ENCODE measurements at regions not wholly inside any gene's neighbourhood (a gene's known extent, or its start where the extent isn't known, plus 50 kb on each side); places are given as distances from the start of the nearest gene placed in this dataset.

GRCh38 chr16:73329358-73330286, 281.7 kb upstream of the ZFHX3 start:
- no peaks in the 10 kb centered on the region for H3K9me3 ChIP-seq (ENCODE audit: control insufficient read depth in 3 of 3, low read length in 3 of 3)
- H3K27me3 ChIP-seq (ENCODE audit: control insufficient read depth in 3 of 3, insufficient read depth in 3 of 3, low read length in 3 of 3), result peaks cover 0 to 2% (median 0%) of the 10 kb centered on the region in 3 donors
- H3K27ac ChIP-seq (ENCODE audit: low read depth, low read length), result no peak overlapping the region
- H3K36me3 ChIP-seq (ENCODE audit: control insufficient read depth in 3 of 3, insufficient read depth in 3 of 3, low read length in 3 of 3), result no peaks in the 10 kb centered on the region
- no peak overlapping the region for H3K9ac ChIP-seq (ENCODE audit: low read depth in 1 of 3, low read length in 3 of 3)
- H3K4me3 ChIP-seq (ENCODE audit: low read length in 3 of 3), result no peak overlapping the region
- no peaks in the 10 kb centered on the region for H3K4me1 ChIP-seq (ENCODE audit: control insufficient read depth in 3 of 3, insufficient read depth in 3 of 3, low read length in 3 of 3)

DNA sequence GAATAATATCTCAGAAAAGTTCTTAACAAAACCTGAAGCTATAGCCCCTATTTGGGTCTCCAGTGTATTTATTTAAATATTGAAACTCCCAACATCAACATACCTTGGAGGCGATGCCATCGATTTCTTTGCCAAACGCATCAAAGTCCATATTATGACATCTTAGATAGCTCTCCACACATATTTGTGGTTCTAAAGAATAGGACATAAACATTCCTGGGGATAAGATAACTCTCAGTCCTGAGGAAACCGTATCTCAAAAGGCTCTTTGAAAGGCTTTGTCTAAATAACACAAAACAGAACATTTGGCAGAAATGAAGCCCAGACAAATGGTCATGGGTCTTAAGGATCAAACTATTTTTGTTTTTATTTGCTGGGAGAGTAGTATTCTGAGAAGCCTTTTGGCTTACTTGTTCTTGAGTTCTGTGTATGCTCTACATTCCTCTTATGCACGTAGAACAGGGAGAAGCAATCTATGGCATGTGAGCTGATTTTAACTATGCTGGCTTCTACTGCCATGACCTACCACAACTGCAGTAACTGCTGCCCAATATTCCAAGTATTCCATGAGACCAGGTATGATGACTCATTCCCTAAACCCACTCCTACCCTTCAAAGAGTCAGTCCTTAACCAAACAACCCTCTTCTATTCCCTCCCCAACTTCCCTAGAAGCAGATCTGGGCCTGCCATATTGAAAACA, 279.0 kb upstream of the ZFHX3 start:
- no peak overlapping the region for H3K27ac ChIP-seq (ENCODE audit: low read depth, low read length)
- H3K4me1 ChIP-seq (ENCODE audit: control insufficient read depth in 3 of 3, insufficient read depth in 3 of 3, low read length in 3 of 3), result no peaks in the 10 kb centered on the region
- no peaks in the 10 kb centered on the region for H3K36me3 ChIP-seq (ENCODE audit: control insufficient read depth in 3 of 3, insufficient read depth in 3 of 3, low read length in 3 of 3)
- no peak overlapping the region for H3K9ac ChIP-seq (ENCODE audit: low read depth in 1 of 3, low read length in 3 of 3)
- H3K9me3 ChIP-seq (ENCODE audit: control insufficient read depth in 3 of 3, low read length in 3 of 3), result no peaks in the 10 kb centered on the region
- no peak overlapping the region for H3K4me3 ChIP-seq (ENCODE audit: low read length in 3 of 3)
- H3K27me3 ChIP-seq (ENCODE audit: control insufficient read depth in 3 of 3, insufficient read depth in 3 of 3, low read length in 3 of 3), result no peaks in the 10 kb centered on the region

DNA sequence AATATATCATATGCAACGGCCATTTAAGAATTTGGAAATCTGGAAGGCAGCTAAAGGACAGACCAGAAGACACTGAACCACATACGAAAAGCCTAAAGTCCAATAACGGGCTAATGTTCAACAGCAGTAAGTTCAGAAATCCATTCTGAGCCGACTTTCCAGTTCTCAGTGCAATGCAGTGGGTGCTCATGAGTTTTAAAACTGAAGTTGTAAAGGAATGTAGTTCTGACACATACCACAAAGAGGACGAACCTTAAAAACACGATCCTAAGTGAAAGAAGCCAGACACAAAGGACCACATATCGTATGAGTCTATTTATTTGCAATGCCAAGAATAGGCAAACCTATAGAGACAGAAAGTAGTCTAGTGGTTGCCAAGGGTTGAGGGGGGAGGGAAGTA, 278.3 kb upstream of the ZFHX3 start:
- no peaks in the 10 kb centered on the region for H3K4me1 ChIP-seq (ENCODE audit: control insufficient read depth in 3 of 3, insufficient read depth in 3 of 3, low read length in 3 of 3)
- H3K27me3 ChIP-seq (ENCODE audit: control insufficient read depth in 3 of 3, insufficient read depth in 3 of 3, low read length in 3 of 3), result no peaks in the 10 kb centered on the region

GRCh38 chr16:73323880-73324279, 276.0 kb upstream of the ZFHX3 start:
- H3K9ac ChIP-seq (ENCODE audit: low read depth in 1 of 3, low read length in 3 of 3), result no peak overlapping the region
- no peak overlapping the region for H3K4me3 ChIP-seq (ENCODE audit: low read length in 3 of 3)
- H3K9me3 ChIP-seq (ENCODE audit: control insufficient read depth in 3 of 3, low read length in 3 of 3), result no peaks in the 10 kb centered on the region
- H3K27ac ChIP-seq (ENCODE audit: low read depth, low read length), result no peak overlapping the region
- H3K27me3 ChIP-seq (ENCODE audit: control insufficient read depth in 3 of 3, insufficient read depth in 3 of 3, low read length in 3 of 3), result no peaks in the 10 kb centered on the region
- no peaks in the 10 kb centered on the region for H3K36me3 ChIP-seq (ENCODE audit: control insufficient read depth in 3 of 3, insufficient read depth in 3 of 3, low read length in 3 of 3)
- H3K4me1 ChIP-seq (ENCODE audit: control insufficient read depth in 3 of 3, insufficient read depth in 3 of 3, low read length in 3 of 3), result no peaks in the 10 kb centered on the region

More for the DNA sequence above, 278.3 kb upstream of the ZFHX3 start:
- H3K27ac ChIP-seq (ENCODE audit: low read depth, low read length), result no peak overlapping the region
- H3K9me3 ChIP-seq (ENCODE audit: control insufficient read depth in 3 of 3, low read length in 3 of 3), result no peaks in the 10 kb centered on the region
- H3K36me3 ChIP-seq (ENCODE audit: control insufficient read depth in 3 of 3, insufficient read depth in 3 of 3, low read length in 3 of 3), result no peaks in the 10 kb centered on the region
- H3K9ac ChIP-seq (ENCODE audit: low read depth in 1 of 3, low read length in 3 of 3), result no peak overlapping the region
- H3K4me3 ChIP-seq (ENCODE audit: low read length in 3 of 3), result no peak overlapping the region

- H3K36me3 ChIP-seq (ENCODE audit: control insufficient read depth in 3 of 3, insufficient read depth in 3 of 3, low read length in 3 of 3), result no peaks in the 10 kb centered on the region
- no peak overlapping the region for H3K27ac ChIP-seq (ENCODE audit: low read depth, low read length)
- no peak overlapping the region for H3K4me3 ChIP-seq (ENCODE audit: low read length in 3 of 3)
- no peak overlapping the region for H3K9ac ChIP-seq (ENCODE audit: low read depth in 1 of 3, low read length in 3 of 3)
- no peaks in the 10 kb centered on the region for H3K9me3 ChIP-seq (ENCODE audit: control insufficient read depth in 3 of 3, low read length in 3 of 3)
- H3K4me1 ChIP-seq (ENCODE audit: control insufficient read depth in 3 of 3, insufficient read depth in 3 of 3, low read length in 3 of 3), result no peaks in the 10 kb centered on the region
- no peaks in the 10 kb centered on the region for H3K27me3 ChIP-seq (ENCODE audit: control insufficient read depth in 3 of 3, insufficient read depth in 3 of 3, low read length in 3 of 3)
Measured at GRCh38 chr16:73322856-73323255, 274.9 kb upstream of the ZFHX3 start.

DNA sequence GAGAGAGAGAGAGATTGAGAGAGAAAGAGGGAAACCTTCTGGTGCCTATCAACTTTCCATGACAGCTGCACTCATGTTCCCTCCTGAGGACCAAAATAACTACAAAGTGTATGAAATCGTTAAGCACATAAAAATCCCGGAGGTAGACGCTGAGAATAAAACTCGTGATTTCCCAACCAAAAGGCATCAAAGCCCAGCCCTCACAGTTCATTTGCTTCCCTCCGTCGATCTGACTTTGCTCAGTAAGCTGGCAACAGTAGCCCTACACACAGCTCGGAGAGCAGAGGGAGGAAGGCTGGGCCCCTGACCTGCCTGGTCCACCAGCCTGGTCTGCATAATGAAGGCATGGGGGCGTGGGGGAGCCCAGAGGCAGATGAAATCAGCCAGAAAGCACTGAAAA, 273.9 kb upstream of the ZFHX3 start:
- no peaks in the 10 kb centered on the region for H3K9me3 ChIP-seq (ENCODE audit: control insufficient read depth in 3 of 3, low read length in 3 of 3)
- no peaks in the 10 kb centered on the region for H3K4me1 ChIP-seq (ENCODE audit: control insufficient read depth in 3 of 3, insufficient read depth in 3 of 3, low read length in 3 of 3)
- H3K4me3 ChIP-seq (ENCODE audit: low read length in 3 of 3), result no peak overlapping the region
- no peak overlapping the region for H3K27ac ChIP-seq (ENCODE audit: low read depth, low read length)
- no peak overlapping the region for H3K9ac ChIP-seq (ENCODE audit: low read depth in 1 of 3, low read length in 3 of 3)
- no peaks in the 10 kb centered on the region for H3K36me3 ChIP-seq (ENCODE audit: control insufficient read depth in 3 of 3, insufficient read depth in 3 of 3, low read length in 3 of 3)
- no peaks in the 10 kb centered on the region for H3K27me3 ChIP-seq (ENCODE audit: control insufficient read depth in 3 of 3, insufficient read depth in 3 of 3, low read length in 3 of 3)

GRCh38 chr16:73319737-73320136, 271.8 kb upstream of the ZFHX3 start:
- H3K9me3 ChIP-seq (ENCODE audit: control insufficient read depth in 3 of 3, low read length in 3 of 3), result no peaks in the 10 kb centered on the region
- H3K36me3 ChIP-seq (ENCODE audit: control insufficient read depth in 3 of 3, insufficient read depth in 3 of 3, low read length in 3 of 3), result no peaks in the 10 kb centered on the region
- no peaks in the 10 kb centered on the region for H3K27me3 ChIP-seq (ENCODE audit: control insufficient read depth in 3 of 3, insufficient read depth in 3 of 3, low read length in 3 of 3)
- H3K9ac ChIP-seq (ENCODE audit: low read depth in 1 of 3, low read length in 3 of 3), result no peak overlapping the region
- H3K4me1 ChIP-seq (ENCODE audit: control insufficient read depth in 3 of 3, insufficient read depth in 3 of 3, low read length in 3 of 3), result no peaks in the 10 kb centered on the region
- H3K27ac ChIP-seq (ENCODE audit: low read depth, low read length), result no peak overlapping the region
- H3K4me3 ChIP-seq (ENCODE audit: low read length in 3 of 3), result no peak overlapping the region

DNA sequence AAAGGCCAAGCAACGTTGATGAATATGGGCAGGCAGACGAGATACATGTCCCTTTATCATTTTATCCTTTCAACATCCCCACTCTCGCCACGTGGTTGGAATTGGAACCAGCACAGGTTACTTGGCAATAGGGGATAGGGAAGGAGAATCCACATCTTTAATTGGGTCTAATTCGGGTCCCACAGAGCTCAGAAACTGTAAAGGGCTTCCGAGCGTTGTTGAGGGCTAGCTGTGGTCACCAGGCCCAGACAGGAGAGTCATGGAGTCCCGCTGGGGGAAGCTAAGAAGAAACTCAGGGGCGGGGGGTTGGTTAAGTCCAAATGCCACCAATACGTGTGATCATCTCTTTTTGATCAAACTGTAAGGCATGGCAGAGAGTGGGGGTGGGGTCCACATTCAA, 271.3 kb upstream of the ZFHX3 start:
- no peaks in the 10 kb centered on the region for H3K36me3 ChIP-seq (ENCODE audit: control insufficient read depth in 3 of 3, insufficient read depth in 3 of 3, low read length in 3 of 3)
- no peak overlapping the region for H3K4me3 ChIP-seq (ENCODE audit: low read length in 3 of 3)

GRCh38 chr16:73317321-73317857, 269.5 kb upstream of the ZFHX3 start:
- Histone ChIP-seq H3K27ac (ENCODE audit: low read depth, low read length) (no peak overlapping the region), H3K36me3 (ENCODE audit: control insufficient read depth in 3 of 3, insufficient read depth in 3 of 3, low read length in 3 of 3) (no peaks in the 10 kb centered on the region), H3K9me3 (ENCODE audit: control insufficient read depth in 3 of 3, low read length in 3 of 3) (no peaks in the 10 kb centered on the region), H3K27me3 (ENCODE audit: control insufficient read depth in 3 of 3, insufficient read depth in 3 of 3, low read length in 3 of 3) (no peaks in the 10 kb centered on the region), H3K9ac (ENCODE audit: low read depth in 1 of 3, low read length in 3 of 3) (no peak overlapping the region), H3K4me3 (ENCODE audit: low read length in 3 of 3) (no peak overlapping the region), H3K4me1 (ENCODE audit: control insufficient read depth in 3 of 3, insufficient read depth in 3 of 3, low read length in 3 of 3) (no peaks in the 10 kb centered on the region)

More for the DNA sequence above, 271.3 kb upstream of the ZFHX3 start:
- H3K9ac ChIP-seq (ENCODE audit: low read depth in 1 of 3, low read length in 3 of 3), result no peak overlapping the region
- H3K27me3 ChIP-seq (ENCODE audit: control insufficient read depth in 3 of 3, insufficient read depth in 3 of 3, low read length in 3 of 3), result no peaks in the 10 kb centered on the region
- no peaks in the 10 kb centered on the region for H3K9me3 ChIP-seq (ENCODE audit: control insufficient read depth in 3 of 3, low read length in 3 of 3)
- no peaks in the 10 kb centered on the region for H3K4me1 ChIP-seq (ENCODE audit: control insufficient read depth in 3 of 3, insufficient read depth in 3 of 3, low read length in 3 of 3)
- no peak overlapping the region for H3K27ac ChIP-seq (ENCODE audit: low read depth, low read length)

GRCh38 chr16:73315645-73316044, 267.7 kb upstream of the ZFHX3 start:
- Histone ChIP-seq H3K9me3 (ENCODE audit: control insufficient read depth in 3 of 3, low read length in 3 of 3) (no peaks in the 10 kb centered on the region), H3K4me3 (ENCODE audit: low read length in 3 of 3) (no peak overlapping the region), H3K36me3 (ENCODE audit: control insufficient read depth in 3 of 3, insufficient read depth in 3 of 3, low read length in 3 of 3) (no peaks in the 10 kb centered on the region), H3K27me3 (ENCODE audit: control insufficient read depth in 3 of 3, insufficient read depth in 3 of 3, low read length in 3 of 3) (no peaks in the 10 kb centered on the region), H3K4me1 (ENCODE audit: control insufficient read depth in 3 of 3, insufficient read depth in 3 of 3, low read length in 3 of 3) (no peaks in the 10 kb centered on the region), H3K9ac (ENCODE audit: low read depth in 1 of 3, low read length in 3 of 3) (no peak overlapping the region), H3K27ac (ENCODE audit: low read depth, low read length) (no peak overlapping the region)

Data from skeletal muscle tissue (tissue), 3 donors.